Right lobe of liver (tissue), 6 donors: ENCODE measurements at regions not wholly inside any gene's neighbourhood (a gene's known extent, or its start where the extent isn't known, plus 50 kb on each side); places are given as distances from the start of the nearest gene placed in this dataset.

Source experiments
- ATAC-seq, 4 donors: fragments of 200-7000 bp; cut with Tn5 transposase; one replicate each; pipeline ENCODE4 v1.9.1; 2020; ENCODE audit warnings: mild to moderate bottlenecking in 4 of 4, moderate library complexity in 4 of 4
- DNase-seq, 3 donors: peaks; one replicate each; pipeline ENCODE4 v3.0.0-alpha.2; 2020
- H3K27ac ChIP-seq, 3 donors: fragments of 200-600 bp; one replicate each; pipeline ENCODE4 v1.8.0; 2022
- H3K27me3 ChIP-seq, 2 donors: fragments of 200-600 bp; one replicate each; pipeline ENCODE4 v1.8.0; 2022
- H3K36me3 ChIP-seq, 4 donors: fragments of 200-600 bp; sonication (generic) in 1 of 4; one replicate each; pipeline versions ENCODE4 v1.5.1 to v1.8.0; 2017 to 2022; ENCODE audit warnings: control low read depth in 1 of 4
- H3K4me1 ChIP-seq, 4 donors: fragments of 200-600 bp; sonication (generic) in 1 of 4; one replicate each; pipeline versions ENCODE4 v1.5.1 to v1.8.0; 2017 to 2022; ENCODE audit warnings: control low read depth in 1 of 4
- H3K4me3 ChIP-seq, 3 donors: fragments of 200-600 bp; one replicate each; pipeline ENCODE4 v1.8.0; 2022
- H3K9me3 ChIP-seq, 4 donors: fragments of 200-600 bp; sonication (generic) in 1 of 4; one replicate each; pipeline versions ENCODE4 v1.5.1 to v1.8.0; 2017 to 2022; ENCODE audit warnings: control low read depth in 1 of 4
- CTCF ChIP-seq, 4 donors: fragments of 200-600 bp in 3 of 4; fragments of 450-650 bp in 1 of 4; IDR thresholded peaks; one replicate each; pipeline versions ENCODE4 v1.5.1 to v1.8.0; 2016 to 2022; ENCODE audit warnings: antibody characterized with exemption in 4 of 4, mild to moderate bottlenecking in 2 of 4
- POLR2A ChIP-seq: fragments of 450-650 bp; IDR thresholded peaks from one replicate; pipeline ENCODE4 v1.6.1; 2017; ENCODE audit warnings: antibody characterized with exemption, mild to moderate bottlenecking
- WGBS: methylation state at CpG from one replicate; pipeline ENCODE4 v1.1.6; 2018; ENCODE audit warnings: low coverage, low lambda C conversion rate; ENCODE audit not compliant: insufficient coverage; ENCODE audit errors: missing lambda C conversion rate; 5-methylcytosine and 5-hydroxymethylcytosine counted together
- intact Hi-C, 2 donors: fragments of 100-400 bp; cut with DNase I; formaldehyde crosslinking; loops; one replicate each; pipeline versions ENCODE4 v1.11.2 to v1.14.1; 2022
- donor health status: DM: no; HTN: yes; CAD: no.
- donor health status: DM: no; HTN: no; CAD: no.
- donor health status: DM: no; HTN: no; CAD: no.
- donor health status: DM: no; HTN: yes; CAD: no.
- donor health status: DM: no; HTN: yes; CAD: no.

GRCh38 chr3:53401154-53401553 is 53.8 kb upstream of the DCP1A start:
- intact Hi-C loops: no loop called here
- no peaks in the 10 kb centered on the region for H3K27me3 ChIP-seq
- ATAC-seq: no peak
- WGBS: 45% methylated on average over 1 of the region's 1 CpG
- H3K9me3 ChIP-seq: no peaks in the 10 kb centered on the region
- TF ChIP-seq CTCF (IDR thresholded peaks at IDR 0.05) (no peak), POLR2A (no peak)
- no peaks in the 10 kb centered on the region for H3K4me1 ChIP-seq
- no peaks in the 10 kb centered on the region for H3K36me3 ChIP-seq
- no peak overlapping the region for H3K4me3 ChIP-seq
- no peak for DNase-seq
- no peak overlapping the region for H3K27ac ChIP-seq

GRCh38 chr3:53402326-53402725 is 55.0 kb upstream of the DCP1A start:
- 78% methylated on average over 1 of the region's 3 CpGs for WGBS
- intact Hi-C loops: no loop called here

GRCh38 chr3:53411371-53411770 is 64.0 kb upstream of the DCP1A start:
- TF ChIP-seq POLR2A (no peak), CTCF (IDR thresholded peaks at IDR 0.05) (no peak)

More at GRCh38 chr3:53402326-53402725, 55.0 kb upstream of the DCP1A start:
- TF ChIP-seq CTCF (IDR thresholded peaks at IDR 0.05) (no peak), POLR2A (no peak)
- H3K36me3 ChIP-seq: no peaks in the 10 kb centered on the region
- no peaks in the 10 kb centered on the region for H3K27me3 ChIP-seq
- no peaks in the 10 kb centered on the region for H3K9me3 ChIP-seq
- DNase-seq (no peak), ATAC-seq (no peak)
- no peaks in the 10 kb centered on the region for H3K4me1 ChIP-seq
- H3K4me3 ChIP-seq: no peak overlapping the region
- H3K27ac ChIP-seq: no peak overlapping the region

GRCh38 chr3:53412953-53413352 is 65.6 kb upstream of the DCP1A start:
- intact Hi-C loops: no loop called here
- Histone ChIP-seq H3K4me3 (no peak overlapping the region), H3K27ac (no peak overlapping the region), H3K4me1 (no peaks in the 10 kb centered on the region), H3K36me3 (no peaks in the 10 kb centered on the region), H3K9me3 (peaks cover 0 to 2% (median 0%) of the 10 kb centered on the region in 4 donors), H3K27me3 (no peaks in the 10 kb centered on the region)
- no peak for DNase-seq
- TF ChIP-seq CTCF (IDR thresholded peaks at IDR 0.05): no peak
- TF ChIP-seq POLR2A: no peak
- ATAC-seq: no peak

More at GRCh38 chr3:53411371-53411770, 64.0 kb upstream of the DCP1A start:
- no peak for DNase-seq
- ATAC-seq: no peak
- H3K9me3 ChIP-seq: peaks cover 0 to 2% (median 0%) of the 10 kb centered on the region in 4 donors
- H3K4me3 ChIP-seq: no peak overlapping the region
- intact Hi-C loops: no loop called here
- no peaks in the 10 kb centered on the region for H3K36me3 ChIP-seq
- no peak overlapping the region for H3K27ac ChIP-seq
- no peaks in the 10 kb centered on the region for H3K4me1 ChIP-seq
- H3K27me3 ChIP-seq: no peaks in the 10 kb centered on the region

- H3K4me3 ChIP-seq: no peak overlapping the region
- no peak for DNase-seq
- intact Hi-C loops: no loop called here
- no peak for TF ChIP-seq CTCF (IDR thresholded peaks at IDR 0.05)
- no peak for TF ChIP-seq POLR2A
- no peaks in the 10 kb centered on the region for H3K36me3 ChIP-seq
- WGBS: 84% methylated on average over 2 of the region's 2 CpGs
- H3K9me3 ChIP-seq: peaks cover 0 to 2% (median 0%) of the 10 kb centered on the region in 4 donors
- H3K27ac ChIP-seq: no peak overlapping the region
- no peaks in the 10 kb centered on the region for H3K27me3 ChIP-seq
- no peak for ATAC-seq
- no peaks in the 10 kb centered on the region for H3K4me1 ChIP-seq
Observed at GRCh38 chr3:53416530-53416929, 69.2 kb upstream of the DCP1A start.
